HepG2 (cell line): ENCODE measurements at regions not wholly inside any gene's neighbourhood (a gene's known extent, or its start where the extent isn't known, plus 50 kb on each side); places are given as distances from the start of the nearest gene placed in this dataset.

Experiments
- ATAC-seq: fragments of 200-7000 bp; cut with Tn5 transposase; 3 replicates; pipeline ENCODE4 v1.9.1; 2020; ENCODE audit warnings: mild to moderate bottlenecking, moderate library complexity
- BruUV-seq: library from RNA; stranded (reverse); fragments of 400-500 nt; replicated peaks from 2 replicates; lab custom pipeline; 2021; lab: Mats Ljungman, UMichigan
- CTCF ChIA-PET: fragments of 300-600 bp; formaldehyde crosslinking; extraction: SDS; loops from one replicate; lab custom pipeline; 2021; ENCODE audit warnings: low total read pairs, inconsistent platforms, low intra/inter-chr PET ratio; lab: Yijun Ruan, JAX
- POLR2A ChIA-PET: fragments of 350-600 bp; sonication (Branson Sonifier 250); formaldehyde crosslinking; loops from one replicate; lab custom pipeline; 2020; ENCODE audit warnings: antibody characterized with exemption, inconsistent platforms; lab: Yijun Ruan, JAX
- DNase-seq: peaks from one replicate; pipeline ENCODE4 v3.0.0-alpha.2; 2015; ENCODE audit warnings: low spot score
- FAIRE-seq: peaks from 3 replicates; lab custom pipeline; 2011; peaks lifted over from hg19 to GRCh38; lab: Jason Lieb, UNC
- H2AFZ ChIP-seq: one replicate; pipeline ENCODE4 v1.6.1; 2011; ENCODE audit warnings: low read length, inconsistent platforms
- H3K27ac ChIP-seq: fragments of 300-600 bp; 3 replicates; pipeline ENCODE4 v1.8.0; 2011; ENCODE audit warnings: mixed run types, mild to moderate bottlenecking, mixed read lengths, low read length, inconsistent platforms; ENCODE audit not compliant: insufficient read depth; ENCODE audit errors: extremely low read length
- H3K27me3 ChIP-seq, 2 experiments: fragments of 200-600 bp in 1 of 2; 2 replicates in 1 of 2; 3 replicates in 1 of 2; pipeline versions ENCODE4 v1.6.0 to v1.8.0; 2011; ENCODE audit warnings: low read length in 2 of 2, mild to moderate bottlenecking in 2 of 2, moderate library complexity in 2 of 2, inconsistent platforms in 1 of 2; ENCODE audit not compliant: insufficient read depth in 2 of 2, control insufficient read depth in 1 of 2
- H3K36me3 ChIP-seq, 2 experiments: fragments of 200-600 bp in 1 of 2; replicated peaks in 1 of 2; 2 replicates in 1 of 2; 3 replicates in 1 of 2; pipeline versions ENCODE4 v1.5.1 to v1.8.0; 2011; ENCODE audit warnings: low read length in 2 of 2, inconsistent platforms in 1 of 2; ENCODE audit not compliant: insufficient read depth in 2 of 2, control insufficient read depth in 1 of 2
- H3K4me1 ChIP-seq: 2 replicates; pipeline ENCODE4 v1.5.1; 2012; ENCODE audit warnings: low read length, inconsistent platforms; ENCODE audit not compliant: insufficient read depth
- H3K4me2 ChIP-seq: 2 replicates; pipeline ENCODE4 v1.6.0; 2011; ENCODE audit warnings: low read depth, low read length, inconsistent platforms
- H3K4me3 ChIP-seq, 3 experiments: fragments of 200-600 bp in 1 of 3; sonication (generic), shearing (Covaris generic) in 1 of 3; replicated peaks in 1 of 3; 2 replicates each; pipeline ENCODE4 v1.5.1; 2011 to 2016; ENCODE audit warnings: low read length in 3 of 3, inconsistent platforms in 2 of 3, low read depth in 2 of 3, mild to moderate bottlenecking in 2 of 3, control low read depth in 1 of 3, mixed read lengths in 1 of 3; ENCODE audit not compliant: insufficient read depth in 1 of 3
- H3K79me2 ChIP-seq: one replicate; pipeline ENCODE4 v1.6.1; 2011; ENCODE audit warnings: low read length, inconsistent platforms; ENCODE audit not compliant: insufficient read depth
- H3K9ac ChIP-seq: 2 replicates; pipeline ENCODE4 v1.6.0; 2011; ENCODE audit warnings: mild to moderate bottlenecking, low read depth, low read length, inconsistent platforms; ENCODE audit not compliant: insufficient read depth
- H3K9me3 ChIP-seq: 2 replicates; pipeline ENCODE4 v1.5.1; 2012; ENCODE audit warnings: mild to moderate bottlenecking, low read length
- H4K20me1 ChIP-seq: 2 replicates; pipeline ENCODE4 v1.6.0; 2011; ENCODE audit warnings: inconsistent platforms, mild to moderate bottlenecking, low read length, moderate library complexity; ENCODE audit not compliant: insufficient read depth
- ATF3 ChIP-seq: sonication (generic); formaldehyde crosslinking; IDR thresholded peaks from 2 replicates; pipeline ENCODE4 v1.4.0; 2020; ENCODE audit warnings: missing genetic modification reagents
- CTCF ChIP-seq: sonication (generic); formaldehyde crosslinking; IDR thresholded peaks from 2 replicates; pipeline ENCODE4 v1.5.0; 2020; ENCODE audit warnings: mild to moderate bottlenecking, missing genetic modification reagents, moderate library complexity
- DBP ChIP-seq: sonication (generic); formaldehyde crosslinking; IDR thresholded peaks from 2 replicates; pipeline ENCODE4 v1.4.0; 2020; ENCODE audit warnings: missing genetic modification reagents; ENCODE audit errors: not compliant biosample characterization
- IKZF4 ChIP-seq: sonication (generic); formaldehyde crosslinking; IDR thresholded peaks from 2 replicates; pipeline ENCODE4 v1.5.1; 2020; ENCODE audit warnings: borderline replicate concordance, mild to moderate bottlenecking, low read depth, missing genetic modification reagents; ENCODE audit errors: not compliant biosample characterization
- NFE2 ChIP-seq: sonication (generic); formaldehyde crosslinking; IDR thresholded peaks from 2 replicates; pipeline ENCODE4 v1.4.0; 2020; ENCODE audit warnings: missing genetic modification reagents
- TBP ChIP-seq: sonication (generic); formaldehyde crosslinking; IDR thresholded peaks from 2 replicates; pipeline ENCODE4 v1.5.0; 2020; ENCODE audit warnings: missing genetic modification reagents
- ZBTB8A ChIP-seq: sonication (generic); formaldehyde crosslinking; IDR thresholded peaks from 2 replicates; pipeline ENCODE4 v1.4.0; 2020; ENCODE audit warnings: mild to moderate bottlenecking, low read depth, missing genetic modification reagents, borderline replicate concordance
- ZNF230 ChIP-seq: sonication (generic); formaldehyde crosslinking; IDR thresholded peaks from 2 replicates; pipeline ENCODE4 v1.4.0; 2020; ENCODE audit warnings: mild to moderate bottlenecking, missing genetic modification reagents
- ZNF33B ChIP-seq: sonication (generic); formaldehyde crosslinking; IDR thresholded peaks from 2 replicates; pipeline ENCODE4 v1.5.1; 2020; ENCODE audit warnings: mild to moderate bottlenecking, missing genetic modification reagents
- ZNF512B ChIP-seq: sonication (generic); formaldehyde crosslinking; IDR thresholded peaks from 2 replicates; pipeline ENCODE4 v1.5.1; 2020; ENCODE audit warnings: missing genetic modification reagents, mild to moderate bottlenecking, borderline replicate concordance
- ZNF724P ChIP-seq: sonication (generic); formaldehyde crosslinking; IDR thresholded peaks from 2 replicates; pipeline ENCODE4 v1.8.0; 2022; ENCODE audit warnings: missing genetic modification reagents, borderline replicate concordance
- whole genome bisulfite sequencing: methylation state at CpG from one replicate; pipeline ENCODE4 v1.1.6; 2017; ENCODE audit warnings: low lambda C conversion rate; 5-methylcytosine and 5-hydroxymethylcytosine counted together
- in situ Hi-C: cut with HindIII; loops from 2 replicates; pipeline ENCODE4 v1.10.0; 2017; ENCODE audit warnings: low pct_unique_long_range_greater_than_20kb; ENCODE audit not compliant: extremely low pct_ligation_motif_present
- intact Hi-C: fragments of 100-400 bp; cut with micrococcal nuclease; formaldehyde crosslinking; loops from one replicate; pipeline ENCODE4 v1.10.0; 2022; ENCODE audit not compliant: unreplicated experiment

- in situ Hi-C loops = no loop called here
- intact Hi-C loops = no loop called here
- TF ChIP-seq TBP (CRISPR knock-in tag) (no peak), NFE2 (CRISPR knock-in tag) (no peak), ZNF230 (CRISPR knock-in tag) (no peak), IKZF4 (CRISPR knock-in tag) (no peak), ZBTB8A (CRISPR knock-in tag) (no peak), ATF3 (no peak)
- H3K9me3 ChIP-seq = no peaks in the 10 kb centered on the region; the same call in 1 of the 2 replicates
- H3K4me2 ChIP-seq = no peak overlapping the region
- H2AFZ ChIP-seq = no peak overlapping the region
- no peak overlapping the region for H3K27ac ChIP-seq
- ChIA-PET CTCF (no interaction called here), POLR2A (no interaction called here)
- no peak for DNase-seq
- H3K9ac ChIP-seq = no peak overlapping the region
- 0 out of 5 replicates have a peak, but pooled peaks cover 0 to 8% of the 10 kb centered on the region in 2 experiments for H3K27me3 ChIP-seq
- no peak overlapping the region for H3K4me3 ChIP-seq
- H3K36me3 ChIP-seq = no peaks in the 10 kb centered on the region
- no peaks in the 10 kb centered on the region for H3K4me1 ChIP-seq
- WGBS = 40% methylated on average over 1 of the region's 1 CpG
- H3K79me2 ChIP-seq = no peaks in the 10 kb centered on the region
- no peak for ATAC-seq
- H4K20me1 ChIP-seq = no peaks in the 10 kb centered on the region
- BruUV-seq = no TSS peak
- no peak for FAIRE-seq
Observed at GRCh38 chr18:77191071-77191751, 58.4 kb upstream of the GALR1 start.

- 11% methylated on average over 2 of the region's 2 CpGs for WGBS
- no peaks in the 10 kb centered on the region for H3K79me2 ChIP-seq
- no peaks in the 10 kb centered on the region for H3K9me3 ChIP-seq
- intact Hi-C loops = no loop called here
- no peak overlapping the region for H3K27ac ChIP-seq
- no peak overlapping the region for H3K4me3 ChIP-seq
- CTCF ChIA-PET = no interaction called here
- TF ChIP-seq CTCF (CRISPR knock-in tag) (0 out of 2 replicates have a peak, but pooled peaks have one; percentile 3), ZNF512B (CRISPR knock-in tag) (no peak), DBP (CRISPR knock-in tag) (no peak), ZNF724P (no peak), ZNF33B (CRISPR knock-in tag) (no peak)
- TF ChIP-seq, all 625 proteins: peak for 1
- no peak for DNase-seq
- Histone ChIP-seq H3K4me1 (no peaks in the 10 kb centered on the region), H3K4me2 (no peak overlapping the region), H2AFZ (no peak overlapping the region), H3K9ac (no peak overlapping the region), H3K27me3 (peaks cover 1 to 11% of the 10 kb centered on the region in 2 experiments; a peak in 2 of 5 replicates), H4K20me1 (no peaks in the 10 kb centered on the region), H3K36me3 (no peaks in the 10 kb centered on the region)
- POLR2A ChIA-PET = no interaction called here
- no TSS peak for BruUV-seq
- in situ Hi-C loops = no loop called here
- FAIRE-seq = no peak
- ATAC-seq = no peak
Observed at GRCh38 chr18:77197073-77197472, 52.6 kb upstream of the GALR1 start.
